ENCODE measurements at regions not wholly inside any gene's neighbourhood (a gene's known extent, or its start where the extent isn't known, plus 50 kb on each side); places are given as distances from the start of the nearest gene placed in this dataset.

DNA sequence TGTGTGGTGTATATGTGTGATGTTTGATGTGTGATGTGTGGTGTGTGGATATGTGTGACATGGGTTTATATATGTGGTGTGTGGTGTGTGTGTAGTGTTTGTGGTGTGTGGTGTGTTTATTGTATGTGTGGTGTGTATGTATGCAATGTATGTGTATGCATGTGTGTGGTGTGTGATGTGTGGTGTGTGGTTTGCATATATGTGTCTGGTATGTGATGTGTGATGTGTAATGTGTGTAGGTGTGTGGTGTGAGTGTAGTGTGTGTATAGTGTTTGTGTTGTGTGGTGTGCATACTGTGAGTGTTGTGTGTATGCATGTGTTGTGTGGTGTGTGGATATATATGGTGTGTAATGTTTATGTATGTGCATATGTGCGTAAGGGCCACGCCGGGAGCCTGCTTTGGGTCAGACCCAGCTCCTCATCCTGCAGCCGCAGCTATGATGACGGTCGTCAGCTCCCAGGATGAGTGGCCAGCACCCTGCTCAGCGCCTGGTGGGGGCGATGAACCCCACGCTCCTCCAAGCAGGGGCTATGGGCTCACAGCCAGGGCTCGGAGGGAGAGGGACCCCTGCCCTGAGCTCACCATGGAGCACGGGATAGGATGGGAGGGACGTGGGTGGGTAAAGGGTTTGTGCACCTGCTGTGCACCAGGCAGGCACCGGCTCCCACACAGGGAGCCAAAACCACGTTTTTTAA lies 331.3 kb downstream of the EIPR1 start:
- TF ChIP-seq EP300 (IDR thresholded peaks at IDR 0.05) (no peak), POLR2A (IDR thresholded peaks at IDR 0.05) (no peak)
- TF ChIP-seq, protein P1, sequence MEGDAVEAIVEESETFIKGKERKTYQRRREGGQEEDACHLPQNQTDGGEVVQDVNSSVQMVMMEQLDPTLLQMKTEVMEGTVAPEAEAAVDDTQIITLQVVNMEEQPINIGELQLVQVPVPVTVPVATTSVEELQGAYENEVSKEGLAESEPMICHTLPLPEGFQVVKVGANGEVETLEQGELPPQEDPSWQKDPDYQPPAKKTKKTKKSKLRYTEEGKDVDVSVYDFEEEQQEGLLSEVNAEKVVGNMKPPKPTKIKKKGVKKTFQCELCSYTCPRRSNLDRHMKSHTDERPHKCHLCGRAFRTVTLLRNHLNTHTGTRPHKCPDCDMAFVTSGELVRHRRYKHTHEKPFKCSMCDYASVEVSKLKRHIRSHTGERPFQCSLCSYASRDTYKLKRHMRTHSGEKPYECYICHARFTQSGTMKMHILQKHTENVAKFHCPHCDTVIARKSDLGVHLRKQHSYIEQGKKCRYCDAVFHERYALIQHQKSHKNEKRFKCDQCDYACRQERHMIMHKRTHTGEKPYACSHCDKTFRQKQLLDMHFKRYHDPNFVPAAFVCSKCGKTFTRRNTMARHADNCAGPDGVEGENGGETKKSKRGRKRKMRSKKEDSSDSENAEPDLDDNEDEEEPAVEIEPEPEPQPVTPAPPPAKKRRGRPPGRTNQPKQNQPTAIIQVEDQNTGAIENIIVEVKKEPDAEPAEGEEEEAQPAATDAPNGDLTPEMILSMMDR (IDR thresholded peaks at IDR 0.05) = no peak
